Astrocyte of the spinal cord (primary cell): ENCODE measurements at regions not wholly inside any gene's neighbourhood (a gene's known extent, or its start where the extent isn't known, plus 50 kb on each side); places are given as distances from the start of the nearest gene placed in this dataset.

Experiments
- DNase-seq: peaks from one replicate; pipeline ENCODE4 v3.0.0; 2011; ENCODE audit warnings: low read depth, low spot score
- H3K4me3 ChIP-seq: 2 replicates; pipeline ENCODE4 v1.5.1; 2011; ENCODE audit warnings: low read depth, mild to moderate bottlenecking, low read length, moderate library complexity
- CTCF ChIP-seq: IDR thresholded peaks from 2 replicates; pipeline ENCODE4 v1.5.1; 2012; ENCODE audit warnings: low read depth, mild to moderate bottlenecking, low read length, inconsistent platforms
- in situ Hi-C: cut with HindIII; loops from 2 replicates; pipeline ENCODE4 v1.10.0; 2017; ENCODE audit warnings: low sequenced_read_pairs

- no peak overlapping the region for H3K4me3 ChIP-seq
- in situ Hi-C loops: no loop called here
- no peak for TF ChIP-seq CTCF
- DNase-seq: no peak
These were observed 83.2 kb upstream of the SPATS2L start for GRCh38 chr2:200223205-200223784.

GRCh38 chr2:200225951-200226350 lies 80.5 kb upstream of the SPATS2L start:
- no peak overlapping the region for H3K4me3 ChIP-seq
- DNase-seq: no peak
- TF ChIP-seq CTCF: no peak
- in situ Hi-C loops: no loop called here

GRCh38 chr2:200226451-200227426 lies 79.8 kb upstream of the SPATS2L start:
- no peak for TF ChIP-seq CTCF
- in situ Hi-C loops: no loop called here

GRCh38 chr2:200230716-200231115 lies 75.8 kb upstream of the SPATS2L start:
- in situ Hi-C loops: no loop called here
- no peak for TF ChIP-seq CTCF
- H3K4me3 ChIP-seq: no peak overlapping the region
- DNase-seq: no peak

More at GRCh38 chr2:200226451-200227426, 79.8 kb upstream of the SPATS2L start:
- H3K4me3 ChIP-seq: no peak overlapping the region
- DNase-seq: no peak

GRCh38 chr2:200235533-200235932 lies 71.0 kb upstream of the SPATS2L start:
- no peak for TF ChIP-seq CTCF
- DNase-seq: no peak
- no peak overlapping the region for H3K4me3 ChIP-seq
- in situ Hi-C loops: no loop called here

GRCh38 chr2:200239216-200239615 lies 67.3 kb upstream of the SPATS2L start:
- in situ Hi-C loops: no loop called here
- DNase-seq: peak; percentile 40
- H3K4me3 ChIP-seq: no peak overlapping the region
- no peak for TF ChIP-seq CTCF
